GM21717 (cell line): ENCODE measurements at regions not wholly inside any gene's neighbourhood (a gene's known extent, or its start where the extent isn't known, plus 50 kb on each side); places are given as distances from the start of the nearest gene placed in this dataset.

Experiments
- ATAC-seq: cut with Tn5 transposase; IDR thresholded peaks from one replicate; pipeline ENCODE4 v1.9.1; 2021; ENCODE audit warnings: mild to moderate bottlenecking, moderate library complexity; ENCODE audit not compliant: unreplicated experiment

DNA sequence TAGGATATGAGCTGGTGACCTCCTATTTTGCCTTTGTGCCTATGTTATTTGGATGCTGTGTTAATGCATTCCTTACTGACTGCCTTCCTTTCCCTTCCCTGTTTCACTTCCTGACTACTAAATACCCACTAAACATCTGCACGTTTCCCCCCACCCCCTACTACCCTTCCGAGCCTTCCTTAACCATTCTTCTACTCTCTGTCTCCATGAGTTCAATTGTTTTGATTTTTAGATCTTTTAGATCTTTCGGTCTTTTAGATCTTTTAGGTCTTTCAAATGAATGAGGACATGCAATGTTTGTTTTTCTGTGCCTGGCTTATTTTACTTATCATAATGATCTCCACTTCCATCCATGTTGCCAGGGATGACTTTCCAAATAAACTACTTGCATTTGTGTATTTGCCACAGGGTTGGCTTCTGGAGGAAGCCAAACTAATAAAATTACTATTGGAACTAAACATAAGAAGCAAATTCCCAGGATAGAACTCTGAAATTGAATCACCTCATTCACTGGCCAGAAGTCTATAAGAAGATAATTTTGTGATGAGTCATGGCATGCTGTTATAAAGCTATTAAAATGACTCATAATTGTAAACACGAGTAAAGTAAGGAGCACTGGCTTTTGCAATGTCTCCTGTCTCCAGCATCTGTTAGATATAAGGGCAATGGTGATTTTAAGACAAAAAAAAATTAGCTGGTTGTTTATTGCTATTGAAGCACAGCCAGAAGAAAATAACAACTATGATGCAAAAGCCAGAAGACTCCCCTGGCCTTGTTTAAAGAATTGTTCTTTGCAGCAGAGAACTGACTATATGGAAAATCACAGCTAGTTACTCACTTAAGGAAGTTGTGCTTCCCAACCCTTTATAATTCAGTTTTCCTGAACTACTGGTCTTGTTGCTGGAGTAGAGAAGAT lies 586.3 kb downstream of the LRFN5 start:
- no peak for ATAC-seq

DNA sequence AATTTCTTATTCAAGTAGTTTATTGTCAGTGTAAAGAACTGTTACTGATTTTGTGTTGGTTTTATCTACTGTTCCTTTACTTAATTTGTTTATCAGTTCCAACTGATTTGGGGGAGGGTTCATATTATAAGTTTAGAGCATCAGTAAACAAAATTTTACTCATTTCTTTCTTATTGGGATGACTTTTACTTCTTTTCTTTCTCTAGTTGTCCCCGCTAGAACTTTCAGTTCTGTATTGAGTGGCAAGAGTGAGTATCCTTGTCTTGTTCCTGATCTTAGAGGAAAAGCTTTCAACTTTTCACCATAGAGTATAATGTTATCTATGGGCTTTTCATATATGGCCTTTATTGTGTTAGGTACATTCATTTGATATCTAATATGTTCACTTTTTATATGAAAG lies 584.1 kb downstream of the LRFN5 start:
- no peak for ATAC-seq

DNA sequence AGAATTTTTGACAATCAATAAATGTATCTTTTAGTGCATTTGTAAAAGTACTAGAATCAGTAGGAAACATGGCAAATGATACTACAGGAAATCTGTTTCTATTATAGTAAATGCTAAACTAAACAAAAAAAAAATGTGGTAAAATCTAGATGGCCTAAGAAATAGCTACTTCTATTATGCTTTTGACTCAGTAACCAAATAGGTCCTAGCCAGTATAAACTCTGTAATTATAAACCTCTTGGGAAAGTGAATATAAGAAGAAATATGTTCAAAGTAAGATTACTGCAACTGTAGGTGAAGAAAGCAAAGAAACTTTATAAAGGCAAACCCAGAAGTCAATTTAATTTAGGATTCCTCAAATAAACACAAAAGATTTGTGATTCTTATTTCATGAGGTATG lies 581.2 kb downstream of the LRFN5 start:
- ATAC-seq = no peak

DNA sequence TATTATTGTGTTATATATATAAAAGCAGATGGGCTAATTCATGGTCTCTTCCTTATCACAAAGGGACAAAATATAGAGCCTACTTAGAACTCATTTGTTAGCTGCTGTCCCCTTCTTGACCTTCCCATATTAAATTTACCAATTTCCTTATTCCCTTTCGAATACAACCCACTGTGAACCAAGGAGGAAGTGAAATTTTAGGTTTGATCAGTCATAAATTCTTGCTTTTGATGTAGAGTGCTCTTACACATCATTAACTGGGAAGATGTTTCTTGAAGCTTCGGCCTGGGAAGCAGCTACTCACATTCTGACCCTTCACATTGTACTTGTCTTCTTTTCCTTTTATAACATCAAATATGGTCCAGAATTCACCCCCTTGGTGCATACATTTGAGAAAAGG lies 579.0 kb downstream of the LRFN5 start:
- ATAC-seq = no peak

DNA sequence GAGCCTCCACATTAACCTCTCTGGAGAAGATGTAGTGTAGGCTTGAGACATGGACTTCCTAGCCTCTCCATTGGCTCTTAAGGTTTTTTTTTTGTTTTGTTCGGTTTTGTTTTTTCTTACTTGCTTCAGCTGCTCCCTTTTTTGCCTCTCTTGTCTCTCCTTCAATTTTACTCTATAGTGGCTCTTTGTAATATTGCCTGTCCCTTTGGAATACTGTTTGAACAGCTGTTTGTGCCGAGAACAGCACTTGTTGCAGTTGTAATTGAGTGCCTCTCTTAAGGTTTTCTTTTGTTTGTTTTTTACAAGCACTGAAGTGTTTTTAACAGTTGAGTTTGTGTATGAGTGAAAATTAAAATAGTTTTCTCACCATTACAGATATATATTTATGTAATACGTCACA lies 567.7 kb downstream of the LRFN5 start:
- no peak for ATAC-seq

DNA sequence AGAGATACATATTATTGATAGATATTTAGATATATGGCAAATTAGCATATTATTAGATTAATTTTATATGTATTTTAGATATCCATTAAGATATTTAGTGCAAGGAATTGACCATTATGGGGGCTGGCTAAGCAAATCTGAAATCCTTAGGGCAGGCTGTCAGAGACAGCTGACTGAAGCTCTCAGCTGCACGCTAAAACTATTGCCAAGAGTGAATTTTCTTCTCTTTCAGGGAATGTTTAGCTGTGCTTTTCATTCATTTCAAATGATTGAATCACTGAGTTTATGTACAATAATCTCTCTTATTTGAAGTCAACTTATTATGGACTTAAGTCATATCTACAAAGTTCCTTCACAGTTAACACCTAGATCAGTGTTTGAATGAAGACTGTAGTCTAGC lies 566.5 kb downstream of the LRFN5 start:
- ATAC-seq = no peak

DNA sequence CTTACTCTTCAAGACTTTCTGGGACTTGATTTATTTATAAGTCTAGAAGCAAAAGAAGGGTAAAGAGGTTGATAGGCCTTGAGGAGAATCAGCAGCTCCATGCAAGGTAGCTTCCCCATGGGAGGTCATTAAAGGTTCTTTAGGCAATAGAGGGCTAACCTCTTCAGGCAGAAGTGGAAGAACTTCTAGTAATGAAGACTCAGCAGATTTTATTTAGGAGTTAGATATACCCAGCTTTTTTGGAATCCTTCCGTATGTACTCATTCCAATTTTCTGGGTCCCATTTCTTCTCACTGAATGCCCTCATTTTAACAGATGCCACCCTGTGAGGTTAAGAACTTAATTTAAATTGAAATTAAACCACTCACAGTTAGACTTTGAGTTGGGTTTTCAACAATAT lies 565.6 kb downstream of the LRFN5 start:
- ATAC-seq = no peak

DNA sequence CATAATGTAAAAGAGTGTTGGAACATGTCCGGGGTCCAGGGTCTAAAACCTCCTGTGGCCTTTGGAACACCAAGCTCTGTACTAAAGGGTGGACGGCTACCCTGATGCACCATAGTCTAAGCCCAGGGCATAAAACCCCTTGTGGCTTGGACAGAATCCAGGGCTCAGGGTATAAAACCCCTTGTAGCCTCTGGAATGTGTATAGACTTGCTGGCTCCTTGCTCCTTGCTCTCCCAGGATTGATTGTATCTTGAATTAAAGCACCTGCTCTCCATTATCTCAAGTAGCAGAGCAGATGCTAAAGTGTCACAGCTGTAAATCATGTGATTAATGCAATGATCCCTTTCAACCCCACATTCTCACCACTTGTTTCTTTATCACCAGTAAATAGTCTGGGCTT lies 556.5 kb downstream of the LRFN5 start:
- no peak for ATAC-seq

DNA sequence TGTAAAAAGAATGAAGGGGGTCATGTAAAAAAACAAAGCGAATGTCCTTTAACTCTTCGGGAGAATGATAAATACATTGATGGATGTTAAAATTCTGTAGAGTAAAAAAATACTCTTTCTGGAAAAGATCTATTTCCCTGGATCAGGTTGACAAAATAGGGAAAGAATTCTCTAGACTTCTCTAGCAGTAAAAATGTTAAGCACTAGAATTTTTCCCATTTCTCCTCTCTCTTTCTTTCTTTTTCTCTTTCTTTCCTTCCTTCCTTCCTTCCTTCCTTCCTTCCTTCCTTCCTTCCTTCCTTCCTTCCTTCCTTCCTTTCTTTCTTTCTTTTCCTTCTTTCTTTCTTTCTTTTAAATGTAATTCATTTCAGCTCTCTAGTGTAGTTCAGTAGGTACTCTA lies 552.5 kb downstream of the LRFN5 start:
- ATAC-seq = no peak

DNA sequence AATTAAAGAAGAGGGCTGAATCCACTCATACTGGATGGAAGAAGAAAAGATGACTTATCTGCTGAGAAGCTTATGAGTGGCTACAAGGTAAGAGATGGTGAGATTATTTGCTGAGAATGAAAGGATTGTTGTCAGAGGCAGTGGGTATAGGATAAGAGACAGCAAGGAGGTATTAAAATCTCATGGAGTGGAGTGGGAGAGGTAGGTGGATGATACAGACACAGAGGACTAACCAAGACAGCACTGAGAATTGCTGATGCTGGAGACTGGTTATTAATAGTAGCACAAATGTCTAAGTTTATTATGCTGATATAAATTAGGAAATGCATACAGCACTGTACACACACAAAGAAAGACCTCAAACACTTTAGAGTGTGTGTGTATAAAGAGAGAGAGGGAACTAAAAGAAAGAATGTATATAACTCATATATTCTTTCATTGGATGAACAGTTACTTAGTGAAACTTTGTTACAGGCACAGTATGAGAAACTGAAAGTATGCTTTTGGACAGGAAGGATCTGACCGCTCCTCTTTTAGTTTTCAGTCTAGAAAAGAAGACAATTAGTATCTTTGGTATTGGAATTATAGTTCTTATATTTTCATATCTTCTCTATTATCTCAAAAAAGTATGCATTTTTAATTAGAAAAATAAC lies 543.1 kb downstream of the LRFN5 start:
- peak; percentile 96 for ATAC-seq

DNA sequence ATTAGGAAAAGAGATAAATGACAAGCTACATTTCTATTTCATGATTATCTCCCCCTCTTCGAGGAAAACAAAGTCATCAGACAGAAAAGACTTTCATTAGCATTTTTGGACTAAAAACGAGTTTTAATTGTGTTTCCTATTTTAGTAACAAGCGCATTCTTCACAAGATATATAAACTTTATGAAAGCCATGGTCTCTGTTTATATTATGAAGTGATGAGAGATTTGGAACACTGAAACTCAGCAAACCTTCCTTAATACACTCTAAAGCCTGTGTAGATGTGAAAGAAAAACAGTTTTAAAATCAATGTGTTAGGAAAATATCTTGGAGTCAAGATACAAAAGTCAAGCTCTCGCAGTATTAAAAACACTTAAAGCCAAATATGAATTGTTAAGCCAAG lies 539.1 kb downstream of the LRFN5 start:
- ATAC-seq = no peak

DNA sequence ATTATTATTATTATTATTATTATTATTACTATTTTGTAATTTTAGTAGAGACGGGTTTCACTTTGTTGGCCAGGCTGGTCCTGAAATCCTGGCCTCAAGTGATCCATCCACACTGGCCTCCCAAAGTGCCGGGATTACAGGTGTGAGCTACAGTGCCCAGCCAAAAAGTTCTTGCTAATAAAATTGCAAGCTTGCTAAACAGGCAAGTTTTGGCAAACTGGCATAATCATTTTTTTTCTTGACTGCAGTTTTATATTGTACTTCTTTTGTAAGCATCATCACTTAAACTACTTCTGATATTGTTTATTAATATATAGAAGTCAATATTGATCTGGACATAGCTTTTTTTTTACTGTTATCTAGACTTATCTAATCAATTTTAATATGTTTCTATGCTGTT lies 536.4 kb downstream of the LRFN5 start:
- no peak for ATAC-seq

DNA sequence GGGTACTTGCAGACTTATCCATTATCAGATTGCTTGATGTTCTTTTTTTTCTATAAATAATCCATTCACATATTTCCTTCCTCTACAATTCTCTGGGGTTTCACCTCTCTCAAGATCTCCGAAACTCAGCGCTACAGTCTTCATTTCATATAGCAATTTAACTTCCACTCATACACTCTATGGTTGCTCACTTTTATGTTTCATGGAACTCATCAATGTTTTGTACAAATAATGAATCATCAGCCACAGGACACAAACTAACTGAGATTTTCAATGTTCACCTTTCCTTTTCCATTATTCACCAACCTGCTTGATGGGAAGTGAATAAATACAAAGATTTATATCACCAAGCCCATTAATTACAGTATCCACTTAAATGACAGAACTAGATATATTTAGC lies 534.7 kb downstream of the LRFN5 start:
- ATAC-seq = no peak

DNA sequence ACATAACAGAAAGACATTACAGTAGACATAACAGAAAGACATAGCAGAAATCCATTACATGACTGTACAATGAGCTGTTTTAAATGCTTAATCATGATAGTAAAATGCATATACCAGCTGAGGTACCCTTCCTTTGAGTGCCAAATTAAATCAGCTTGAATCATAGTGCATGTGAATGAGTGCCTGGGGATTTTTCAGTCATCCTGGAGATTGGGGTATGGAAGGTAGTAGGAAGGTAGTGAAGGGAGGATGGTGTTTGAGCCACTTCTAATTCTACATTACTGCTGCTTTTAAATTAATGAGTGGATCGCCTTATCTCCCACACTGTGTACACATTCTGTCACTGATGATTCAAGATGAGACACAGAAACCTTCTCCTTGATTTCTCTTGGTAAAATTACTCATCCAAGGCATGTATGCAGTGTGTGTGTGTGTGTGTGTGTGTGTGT lies 534.2 kb downstream of the LRFN5 start:
- ATAC-seq = no peak

DNA sequence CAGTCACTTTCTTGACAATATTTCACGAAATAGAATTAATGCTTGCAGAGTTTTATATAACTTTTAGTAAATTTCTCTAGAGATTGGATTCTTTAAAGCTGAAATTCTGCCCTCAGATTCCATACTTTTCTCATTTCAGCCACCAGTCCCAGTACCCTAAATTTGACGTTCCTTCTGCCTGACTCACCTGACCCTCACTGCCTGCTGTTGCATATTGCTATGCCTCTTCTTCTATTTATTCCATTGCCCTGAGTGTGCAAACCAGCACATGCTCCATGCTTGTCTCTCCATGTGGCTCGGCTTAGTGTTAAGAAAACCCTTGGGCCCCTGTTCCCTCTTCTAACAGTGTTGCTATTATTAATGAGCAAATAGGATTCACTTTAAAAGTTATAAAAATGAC lies 533.3 kb downstream of the LRFN5 start:
- ATAC-seq = no peak

DNA sequence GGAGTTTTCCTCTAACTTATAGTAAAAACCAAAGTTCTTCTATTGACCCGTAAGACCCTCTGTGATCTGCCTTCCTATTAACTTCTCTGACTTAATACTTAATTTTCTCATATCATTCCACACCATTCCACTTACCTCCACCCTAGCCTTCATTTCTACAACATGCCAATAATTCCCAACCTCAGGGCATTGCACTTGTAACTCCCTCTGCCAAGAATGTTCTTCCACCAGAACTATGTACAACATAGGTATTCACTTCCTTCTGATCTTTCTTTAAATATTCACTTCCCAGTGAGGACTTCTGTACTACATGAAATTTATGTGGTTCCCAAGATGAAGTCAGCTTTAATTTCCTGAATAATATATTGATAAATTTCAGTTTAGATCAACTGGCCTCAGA lies 531.7 kb downstream of the LRFN5 start:
- ATAC-seq = no peak

DNA sequence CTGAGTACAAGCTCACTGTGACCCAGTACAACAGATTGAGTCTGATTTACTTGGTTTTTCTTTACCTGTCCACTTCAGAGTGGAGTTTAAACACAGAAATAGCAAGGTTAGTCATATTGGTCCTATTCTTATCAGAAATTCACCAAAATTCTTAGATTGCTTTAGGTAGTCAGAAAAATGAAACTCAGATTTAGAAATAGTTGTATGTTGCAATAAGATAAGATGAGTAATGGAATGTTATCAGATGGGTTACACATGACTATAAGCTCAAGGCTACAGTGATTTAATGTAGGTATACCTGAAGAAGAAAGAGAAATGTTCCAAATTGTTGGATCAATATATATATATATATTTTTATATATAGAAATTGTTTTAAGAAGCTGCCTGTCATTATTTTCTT lies 524.1 kb downstream of the LRFN5 start:
- no peak for ATAC-seq

DNA sequence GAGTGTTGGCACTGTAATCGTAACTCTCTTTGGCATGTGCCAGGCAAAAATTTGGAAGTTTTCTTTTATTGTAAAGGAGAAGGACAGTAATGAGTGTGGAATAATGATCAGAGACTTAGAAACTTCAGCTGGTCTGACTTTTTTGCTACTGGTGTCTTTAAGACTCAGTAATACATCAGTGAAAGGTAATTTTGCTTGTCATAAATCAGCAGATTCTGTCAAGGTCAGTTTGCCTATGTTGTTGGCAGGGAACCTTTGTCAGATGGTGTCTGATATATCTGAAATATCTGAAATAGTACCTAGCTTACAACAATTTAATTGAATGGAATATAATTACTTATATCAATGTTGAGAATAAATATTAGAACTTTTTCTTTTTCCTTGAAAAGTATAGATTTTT lies 516.9 kb downstream of the LRFN5 start:
- no peak for ATAC-seq

DNA sequence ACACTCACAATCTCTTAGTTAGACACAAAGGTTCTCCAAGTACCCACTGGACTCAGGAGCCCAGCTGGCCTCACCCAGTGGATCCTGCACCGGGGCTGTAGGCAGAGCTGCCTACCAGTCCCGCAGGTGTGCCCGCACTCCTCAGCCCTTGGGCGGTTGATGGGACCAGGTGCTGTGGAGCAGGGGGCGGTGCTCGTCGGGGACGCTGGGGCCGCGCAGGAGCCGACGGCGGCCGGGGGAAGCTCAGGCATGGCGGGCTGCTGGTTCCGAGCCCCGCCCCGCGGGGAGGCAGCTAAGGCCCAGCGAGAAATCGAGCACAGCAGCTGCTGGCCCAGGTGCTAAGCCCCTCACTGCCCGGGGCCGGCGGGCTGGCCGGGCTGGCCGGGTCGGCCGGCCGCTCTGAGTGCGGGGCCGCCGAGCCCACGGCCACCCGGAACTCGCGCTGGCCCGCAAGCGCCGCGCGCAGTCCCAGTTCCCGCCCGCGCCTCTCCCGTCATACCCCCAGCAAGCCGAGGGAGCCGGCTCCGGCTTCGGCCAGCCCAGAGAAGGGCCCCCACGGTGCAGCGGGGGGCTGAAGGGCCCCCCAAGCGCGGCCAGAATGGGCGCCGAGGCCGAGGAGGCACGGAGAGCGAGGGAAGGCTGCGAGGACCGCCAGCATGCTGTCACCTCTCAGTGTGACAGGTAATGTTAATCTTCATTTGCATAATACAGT lies 506.8 kb downstream of the LRFN5 start:
- ATAC-seq = no peak

DNA sequence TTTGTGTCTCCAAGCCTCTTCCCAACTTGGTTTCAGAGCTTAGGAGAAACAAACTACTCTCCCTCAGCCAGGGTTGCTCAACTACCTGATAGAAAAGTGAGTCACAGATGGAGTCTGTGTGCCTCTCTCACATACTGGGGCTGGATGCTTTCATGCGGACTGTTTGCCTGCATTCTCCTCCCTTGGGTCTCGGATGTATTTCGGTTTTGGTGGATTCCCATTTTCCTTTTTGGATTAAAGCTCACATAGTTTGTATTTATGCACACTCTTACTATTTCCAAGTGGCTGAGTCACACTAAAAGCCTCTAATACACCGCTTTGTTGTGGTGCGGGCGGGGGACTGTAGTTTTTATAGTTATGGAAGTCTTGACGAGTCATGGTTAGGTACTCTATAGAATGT lies 505.4 kb downstream of the LRFN5 start:
- no peak for ATAC-seq

DNA sequence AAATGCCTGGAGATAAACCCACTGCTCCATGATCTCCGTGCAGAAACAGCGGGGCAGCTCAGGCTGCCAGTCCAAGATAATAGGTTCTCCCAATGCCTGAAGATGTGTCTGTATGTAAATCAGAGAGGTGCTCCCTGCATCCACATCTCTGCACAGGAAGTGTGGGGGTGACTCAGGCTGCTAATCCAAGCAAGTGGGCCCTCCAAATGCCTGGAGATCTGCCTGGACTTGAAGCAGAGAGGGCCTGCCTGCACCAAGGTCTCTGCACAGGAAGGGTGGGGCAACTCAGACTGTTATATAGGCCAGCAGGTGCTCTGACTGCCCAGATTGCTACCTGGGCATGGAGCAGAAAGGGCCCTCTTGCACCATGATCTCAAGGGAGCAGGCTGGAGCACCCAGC lies 504.7 kb downstream of the LRFN5 start:
- no peak for ATAC-seq

DNA sequence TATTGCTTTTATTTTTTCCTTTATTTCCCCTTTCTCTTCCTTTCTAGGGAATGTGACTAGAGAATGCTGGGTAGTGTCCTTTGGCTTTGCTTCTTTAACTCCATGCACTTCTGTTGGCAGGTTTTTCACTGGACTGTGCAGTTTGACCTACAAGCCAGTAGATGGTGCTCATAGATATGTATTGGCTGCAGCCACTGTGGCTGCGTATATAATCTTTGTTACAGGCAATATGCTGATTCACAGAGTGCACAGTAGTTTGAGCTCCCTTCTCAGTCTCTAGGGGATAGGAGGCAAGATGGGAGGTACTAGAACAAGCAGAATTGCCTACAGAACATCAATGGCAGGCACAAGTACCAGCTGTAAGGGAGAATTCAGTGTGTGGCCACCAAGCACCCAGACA lies 503.5 kb downstream of the LRFN5 start:
- ATAC-seq = no peak
